DMS114 treated with DMSO at 0.1 percent for 48 hours (cell line): ENCODE measurements at regions not wholly inside any gene's neighbourhood (a gene's known extent, or its start where the extent isn't known, plus 50 kb on each side); places are given as distances from the start of the nearest gene placed in this dataset.
"Not testable (repeated sequence)": the region's sequence is repeated elsewhere in the genome, so short reads cannot be mapped to it uniquely, and the experiment has no call there.

ENCODE experiments used
- DNase-seq: peaks from one replicate; lab custom pipeline; 2025; ENCODE audit not compliant: unreplicated experiment; lab: John Stamatoyannopoulos, UW

DNA sequence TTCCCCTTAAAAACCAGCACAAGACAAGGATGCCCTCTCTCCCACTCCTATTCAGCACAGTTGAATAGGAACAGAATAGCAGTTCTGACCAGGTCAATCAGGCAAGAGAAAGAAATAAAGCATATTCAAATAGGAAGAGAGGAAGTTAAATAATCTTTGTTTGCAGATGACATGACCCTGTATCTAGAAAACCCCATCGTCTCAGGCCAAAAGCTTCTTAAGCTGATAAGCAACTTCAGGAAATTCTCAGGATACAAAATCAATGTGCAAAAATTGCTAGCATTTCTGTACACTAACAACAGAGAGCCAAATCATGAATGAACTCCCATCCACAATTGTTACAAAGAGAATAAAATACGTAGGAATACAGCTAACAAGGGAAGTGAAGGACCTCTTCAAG lies 394.1 kb upstream of the NFIA start:
- not testable (repeated sequence) for DNase-seq

DNA sequence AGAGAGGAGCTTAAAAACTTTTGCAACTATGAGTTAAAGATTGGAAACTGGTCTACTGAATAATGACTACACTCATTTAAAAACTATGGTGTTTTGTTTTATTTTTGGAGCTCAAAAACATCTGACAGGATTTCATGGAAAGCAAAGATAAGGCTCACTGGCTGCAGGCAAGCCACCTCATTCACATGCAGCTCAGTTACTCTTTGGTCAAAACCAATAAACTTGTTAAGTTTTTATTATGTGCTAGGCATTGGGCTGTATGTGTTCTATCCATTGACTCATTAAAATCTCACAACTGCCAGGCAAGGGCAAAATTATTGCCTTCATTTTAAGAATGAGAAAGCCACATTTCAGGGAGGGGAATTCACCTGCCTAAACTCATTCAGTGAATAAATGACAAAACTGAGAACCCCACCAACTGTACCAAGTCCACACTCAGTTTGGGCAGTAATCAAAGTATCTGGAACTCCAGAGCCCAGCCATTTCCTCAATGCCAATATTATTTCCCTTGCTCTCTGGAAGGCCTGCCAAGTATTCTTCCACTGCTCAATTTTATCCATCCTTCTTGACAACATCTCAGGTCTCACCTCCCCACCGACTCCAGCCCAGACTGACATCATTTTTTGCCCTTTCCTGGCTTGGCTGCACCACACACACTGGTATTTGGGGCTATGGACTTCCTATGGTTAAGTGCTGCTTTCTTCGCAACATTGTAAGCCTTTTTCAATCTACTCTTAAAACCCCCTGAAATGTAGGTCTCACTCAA lies 401.1 kb upstream of the NFIA start:
- DNase-seq = no peak

DNA sequence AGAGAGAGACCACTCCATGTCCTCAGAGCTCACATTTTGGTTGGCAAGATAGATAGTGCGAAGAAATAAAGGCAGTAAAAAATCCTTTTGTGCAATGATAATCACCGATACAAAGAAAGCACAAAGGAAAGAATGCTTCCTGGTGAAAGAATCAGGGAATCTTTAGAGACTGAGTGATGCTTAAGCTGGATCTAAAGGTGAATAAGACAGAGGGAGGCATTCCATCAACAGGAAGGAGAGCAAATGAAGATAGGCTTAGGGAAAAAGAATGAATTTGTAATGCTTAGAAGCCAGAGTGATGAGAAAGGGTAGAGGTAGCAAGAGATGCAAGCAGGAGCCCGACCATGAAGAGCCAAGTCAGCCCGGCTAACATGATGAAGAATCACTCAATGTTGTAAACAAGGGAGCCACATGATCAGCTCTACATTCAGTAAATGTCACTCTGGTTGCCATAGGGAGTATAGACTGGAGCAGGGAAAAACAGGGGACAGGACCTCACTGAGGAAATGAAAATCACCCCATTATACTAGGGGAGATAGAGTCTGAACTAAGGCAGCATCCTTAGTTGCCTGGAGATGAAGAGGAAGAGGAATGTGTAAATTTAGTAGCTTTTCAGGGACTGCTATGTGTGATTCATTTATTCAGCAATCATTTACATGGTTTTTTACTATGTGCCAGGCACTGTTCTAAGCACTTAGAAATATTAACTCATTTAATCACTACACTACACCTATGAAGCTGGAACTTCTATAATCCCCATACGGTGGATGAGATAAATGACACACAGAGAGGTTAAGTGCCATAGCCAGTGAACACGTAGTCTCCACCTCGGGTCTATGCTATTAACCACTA lies 402.6 kb upstream of the NFIA start:
- DNase-seq = no peak

DNA sequence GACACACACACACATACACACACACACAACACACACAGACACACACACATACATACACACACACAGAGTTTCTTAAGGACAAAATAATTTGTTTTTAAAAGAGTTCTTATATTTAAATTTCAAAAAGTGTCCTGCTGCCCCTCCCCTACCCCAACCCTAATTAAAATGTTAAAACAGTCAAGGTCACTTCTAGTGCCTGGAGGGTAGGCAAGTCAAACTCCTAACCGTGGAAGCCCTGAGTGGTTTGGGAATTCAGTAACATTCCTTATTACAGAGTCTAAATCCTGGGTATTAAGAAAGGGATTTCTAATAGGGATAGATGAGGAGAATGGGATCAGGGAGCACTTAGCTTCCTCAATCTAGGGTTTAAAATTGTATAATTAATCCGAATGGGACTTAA lies 403.6 kb upstream of the NFIA start:
- DNase-seq = no peak

DNA sequence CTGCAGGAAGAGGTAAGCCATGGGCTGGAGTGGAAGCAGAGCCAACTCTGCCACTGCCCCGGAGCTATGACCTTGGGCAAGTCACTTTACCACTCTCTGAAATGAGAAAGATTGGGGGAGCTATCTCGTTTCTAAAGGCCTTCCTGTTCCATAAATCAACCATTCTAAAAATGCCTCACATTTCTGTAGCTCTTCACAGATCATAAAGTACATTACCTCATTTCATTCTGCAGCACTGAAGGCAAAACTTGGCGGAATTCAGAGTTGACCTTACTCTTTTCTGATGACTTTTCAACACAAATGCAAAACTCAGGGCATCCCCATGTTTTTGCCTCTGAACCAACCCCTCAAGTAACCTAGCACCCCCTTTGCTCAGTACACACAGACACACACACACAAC lies 404.0 kb upstream of the NFIA start:
- DNase-seq = no peak

DNA sequence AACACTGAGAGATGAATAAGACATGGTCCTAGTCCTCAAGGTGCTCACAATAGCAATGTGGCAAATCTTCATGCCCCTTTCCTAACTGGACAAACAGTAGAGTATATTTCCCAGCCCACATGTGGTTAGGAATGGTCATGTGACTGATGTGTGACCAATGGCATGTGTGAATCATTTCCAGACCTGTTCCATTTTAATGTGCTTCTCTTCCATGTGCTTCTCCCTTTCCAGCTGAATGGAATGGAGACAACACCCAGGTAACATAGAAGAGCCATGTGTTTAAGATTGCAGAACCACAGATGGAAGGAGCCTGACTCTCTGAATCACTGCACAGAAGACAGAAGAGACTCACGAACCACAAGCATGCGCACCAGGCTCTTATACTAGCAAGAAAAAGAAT lies 409.9 kb upstream of the NFIA start:
- no peak for DNase-seq

DNA sequence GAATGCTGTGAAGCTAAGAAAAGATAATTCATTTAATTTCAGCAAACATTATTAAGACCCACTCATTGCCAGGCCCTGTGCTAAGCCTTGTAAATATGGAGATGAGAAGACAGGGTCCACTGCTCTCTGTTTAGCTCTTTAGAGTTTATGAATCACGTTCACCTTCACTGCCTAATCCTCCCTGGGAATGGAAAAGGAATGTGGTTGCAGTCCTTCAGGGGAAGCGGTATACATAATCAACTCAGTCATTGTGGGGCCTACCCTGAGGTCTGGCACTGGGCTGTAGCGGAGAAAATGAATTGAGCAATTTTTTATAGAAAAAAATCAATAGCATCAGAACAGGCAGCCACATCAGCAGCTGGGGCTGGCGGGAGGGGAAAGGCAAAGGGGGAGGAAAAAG lies 412.1 kb upstream of the NFIA start:
- DNase-seq = no peak

DNA sequence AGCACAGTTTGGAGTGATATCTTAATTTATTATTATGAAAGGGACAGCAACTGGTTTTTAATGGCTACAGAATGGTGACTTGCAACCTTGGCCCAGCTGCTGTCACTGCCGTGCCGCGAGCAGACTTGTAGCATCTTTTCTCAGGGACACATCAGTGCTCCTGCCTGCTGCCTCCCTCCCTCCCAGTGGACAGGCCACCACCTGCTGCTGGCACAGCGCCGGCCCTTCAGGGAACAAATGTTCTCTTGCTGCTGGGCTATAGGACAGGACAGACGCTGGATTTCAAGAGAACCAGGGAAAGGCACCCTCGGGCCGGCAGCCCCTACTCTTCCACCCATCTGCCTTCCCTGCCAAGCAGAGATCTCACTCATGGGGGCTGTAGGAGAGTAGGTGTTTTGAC lies 413.8 kb upstream of the NFIA start:
- DNase-seq = no peak

DNA sequence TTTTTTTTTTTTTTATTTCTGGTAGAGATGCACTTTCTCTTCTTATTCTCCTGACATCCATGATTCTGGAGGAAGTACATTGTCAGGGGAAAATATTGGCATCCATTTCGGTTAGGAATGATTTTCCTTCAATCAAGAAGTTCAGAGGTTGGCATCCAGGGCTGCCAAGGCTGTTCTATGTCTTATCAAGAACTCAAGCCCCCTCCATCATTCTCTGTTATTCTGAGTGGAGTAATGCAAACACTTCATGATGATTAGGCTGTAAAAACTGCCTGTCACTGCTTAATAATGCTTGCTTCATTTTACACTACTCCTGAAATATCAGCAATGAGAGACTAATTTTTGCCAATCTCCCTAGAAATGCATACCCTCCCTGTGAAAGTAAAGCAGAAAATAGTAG lies 417.1 kb upstream of the NFIA start:
- no peak for DNase-seq

DNA sequence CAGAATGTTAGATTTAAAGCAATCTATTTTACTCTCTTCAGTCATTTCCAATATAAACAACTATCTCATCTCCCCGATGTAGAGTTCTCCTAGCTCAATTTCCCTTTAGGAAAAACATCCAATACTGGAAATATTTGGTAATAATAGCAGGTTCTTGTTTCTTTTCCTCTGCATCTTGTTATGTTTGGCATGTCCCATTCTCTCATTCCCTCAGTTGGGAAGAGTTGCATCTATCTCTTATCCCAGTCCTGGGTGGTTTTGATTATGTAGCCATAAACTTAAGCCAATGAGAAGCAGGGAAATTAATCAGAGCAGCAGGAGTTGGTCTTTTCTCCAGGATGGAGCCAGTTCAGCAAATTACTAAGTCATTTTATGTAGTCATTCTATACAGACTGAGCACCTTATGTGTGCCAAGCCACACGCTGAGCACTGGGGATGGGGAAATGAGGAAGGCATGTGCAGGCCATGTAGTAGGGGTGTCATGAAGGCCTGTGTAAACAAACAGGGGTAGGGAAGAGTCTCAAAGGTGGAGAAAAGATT lies 418.2 kb upstream of the NFIA start:
- no peak for DNase-seq

DNA sequence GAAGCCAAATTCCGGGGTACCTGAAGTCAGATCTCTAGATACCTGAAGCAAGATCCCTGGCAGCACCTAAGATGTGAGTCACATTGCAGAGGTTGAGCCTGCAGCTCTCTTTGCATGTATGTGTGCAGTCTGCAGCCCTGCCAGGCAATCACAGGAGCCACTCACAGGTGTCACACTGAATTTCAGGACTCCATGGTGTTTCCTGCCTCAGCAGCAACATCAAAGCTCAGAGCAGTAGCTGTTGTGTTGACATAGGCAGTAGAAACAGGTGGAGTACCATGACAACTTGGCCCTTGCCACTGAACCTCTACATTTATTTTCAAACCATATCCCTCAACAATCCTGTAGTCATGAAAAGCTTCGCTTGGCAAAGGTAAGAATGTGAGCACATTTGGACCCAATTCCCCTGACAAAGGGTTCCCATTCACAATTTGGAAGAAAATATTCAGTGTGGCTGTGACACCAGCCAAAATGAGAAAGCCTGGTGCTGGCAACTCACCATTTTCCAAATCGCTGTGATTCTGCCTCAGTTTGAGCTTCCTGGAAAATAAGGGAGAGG lies 419.8 kb upstream of the NFIA start:
- DNase-seq = no peak

DNA sequence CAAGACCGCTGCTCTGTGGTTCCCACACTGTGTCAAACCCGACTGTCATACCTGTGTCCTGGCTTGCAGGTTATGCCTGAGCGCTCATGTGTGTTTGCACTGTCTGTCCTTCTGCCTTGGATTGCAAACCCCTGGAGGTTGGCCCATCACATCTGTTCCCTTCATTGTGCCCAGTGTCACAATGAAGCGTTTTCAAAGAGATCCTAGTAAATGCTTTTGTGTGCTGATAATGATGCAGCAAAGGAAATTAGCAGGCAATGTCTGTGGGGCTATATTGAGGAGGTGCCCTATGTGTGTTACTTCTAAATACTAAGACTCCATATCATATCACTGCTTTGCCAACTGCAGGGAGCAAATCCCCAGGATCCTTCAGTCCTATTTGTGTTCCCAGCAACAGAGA lies 424.4 kb upstream of the NFIA start:
- no peak for DNase-seq

DNA sequence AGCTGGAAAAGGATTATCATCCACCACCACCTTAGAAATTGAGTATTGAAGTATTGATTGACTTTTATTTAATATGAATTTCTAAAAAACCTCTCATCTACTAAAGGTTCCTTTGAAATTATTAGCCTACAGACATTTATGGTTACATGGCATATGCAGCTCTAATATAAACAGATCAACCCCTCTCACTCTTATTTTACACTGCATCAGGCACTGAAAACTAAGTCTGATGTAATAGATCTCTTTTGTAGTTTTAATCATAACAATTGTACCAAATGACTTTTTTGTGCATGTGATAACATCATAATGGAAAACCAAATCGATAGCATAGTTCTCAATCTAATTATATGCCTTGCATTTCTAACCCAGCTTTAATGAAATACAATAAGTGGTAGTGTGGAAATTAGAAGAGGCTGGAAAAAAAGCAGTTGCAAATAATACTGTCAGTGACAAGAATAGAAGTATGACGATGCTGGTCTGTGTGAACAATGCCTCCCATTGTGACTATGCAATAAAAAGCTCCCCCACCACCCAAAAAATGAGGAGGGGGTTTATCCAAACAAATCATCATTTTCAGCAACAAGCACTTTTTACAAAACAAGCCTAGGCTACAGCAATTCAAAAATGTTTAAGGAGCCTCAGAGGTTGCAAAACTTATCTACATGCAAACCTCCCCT lies 426.5 kb upstream of the NFIA start:
- DNase-seq = no peak

DNA sequence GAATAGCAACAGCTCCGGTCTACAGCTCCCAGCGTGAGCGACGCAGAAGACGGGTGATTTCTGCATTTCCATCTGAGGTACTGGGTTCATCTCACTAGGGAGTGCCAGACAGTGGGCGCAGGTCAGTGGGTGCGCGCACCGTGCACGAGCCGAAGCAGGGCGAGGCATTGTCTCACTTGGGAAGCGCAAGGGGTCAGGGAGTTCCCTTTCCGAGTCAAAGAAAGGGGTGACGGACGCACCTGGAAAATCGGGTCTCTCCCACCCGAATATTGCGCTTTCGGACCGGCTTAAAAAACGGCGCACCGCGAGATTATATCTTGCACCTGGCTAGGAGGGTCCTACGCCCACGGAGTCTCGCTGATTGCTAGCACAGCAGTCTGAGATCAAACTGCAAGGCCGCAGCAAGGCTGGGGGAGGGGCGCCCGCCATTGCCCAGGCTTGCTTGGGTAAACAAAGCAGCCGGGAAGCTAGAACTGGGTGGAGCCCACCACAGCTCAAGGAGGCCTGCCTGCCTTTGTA lies 442.3 kb upstream of the NFIA start:
- not testable (repeated sequence) for DNase-seq

DNA sequence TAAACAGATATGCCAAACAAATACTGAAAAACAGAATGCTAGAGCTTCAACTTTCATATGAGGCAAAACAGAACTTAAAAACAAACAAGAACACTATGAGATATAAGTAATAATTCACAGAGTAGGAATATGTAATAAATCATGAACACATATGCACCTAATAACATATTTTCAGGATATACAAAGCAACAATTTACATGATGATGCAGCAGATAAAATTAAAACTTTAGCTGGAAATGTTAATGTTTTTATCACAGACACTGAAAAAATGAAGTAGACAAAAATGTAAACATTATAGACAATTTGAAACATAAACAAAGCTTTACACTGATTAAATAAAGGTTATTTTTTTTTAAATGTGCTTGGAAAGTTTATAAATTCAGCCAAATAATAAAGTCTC lies 443.1 kb upstream of the NFIA start:
- no peak for DNase-seq

DNA sequence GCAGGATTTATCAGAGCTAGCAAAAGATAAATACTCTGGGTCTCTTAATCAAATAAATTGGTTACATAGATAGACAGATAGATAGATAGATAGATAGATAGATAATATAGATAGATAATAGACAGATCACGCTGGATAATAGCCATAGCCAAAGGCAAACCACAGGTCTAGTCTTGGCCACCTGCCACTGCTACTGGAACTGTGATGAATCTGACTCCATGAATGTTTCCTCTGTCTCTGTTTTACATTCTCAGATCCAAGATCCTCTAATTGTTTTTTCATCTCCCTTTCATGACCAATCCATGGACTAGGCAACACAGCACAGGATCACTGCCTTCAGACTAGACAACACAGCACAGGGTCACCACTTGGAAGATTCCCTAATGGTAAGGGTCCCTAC lies 444.7 kb upstream of the NFIA start:
- no peak for DNase-seq

DNA sequence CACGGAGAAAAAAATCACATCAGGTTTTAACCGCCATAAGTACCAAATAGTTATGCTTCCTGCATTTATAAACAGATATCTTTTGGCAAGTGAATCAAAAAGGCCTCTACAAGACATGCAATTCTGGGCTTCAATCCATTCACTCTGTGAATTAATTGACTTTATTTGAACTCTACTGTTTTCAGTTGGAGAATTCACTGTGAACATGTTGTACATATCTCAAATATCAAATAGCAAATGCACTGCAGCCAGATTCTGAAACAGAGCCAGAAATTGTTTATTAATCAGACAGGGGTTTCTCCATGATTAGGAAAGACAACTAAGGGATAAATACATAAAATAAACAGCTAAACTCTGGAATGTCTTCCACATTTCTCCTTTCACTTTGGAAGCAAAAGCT lies 445.4 kb upstream of the NFIA start:
- no peak for DNase-seq

DNA sequence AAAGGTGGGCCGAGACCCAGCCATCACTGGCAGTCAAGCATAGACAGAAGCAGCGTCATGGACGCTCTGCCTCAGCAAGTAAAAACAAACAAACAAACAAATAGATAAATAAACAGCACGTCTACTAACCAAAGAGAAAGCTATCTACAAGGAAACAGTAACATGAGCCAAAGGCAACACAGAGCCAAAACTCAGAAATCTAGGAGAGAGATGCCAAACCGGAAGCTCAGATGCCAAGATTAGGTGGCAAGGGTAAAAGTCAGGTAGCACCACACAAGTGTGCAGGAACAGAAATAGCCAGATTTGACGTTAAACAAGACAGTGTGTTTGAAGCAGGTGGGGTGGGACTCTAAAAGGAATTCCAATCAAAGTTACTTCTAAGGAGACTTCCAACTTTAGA lies 448.3 kb upstream of the NFIA start:
- no peak for DNase-seq

DNA sequence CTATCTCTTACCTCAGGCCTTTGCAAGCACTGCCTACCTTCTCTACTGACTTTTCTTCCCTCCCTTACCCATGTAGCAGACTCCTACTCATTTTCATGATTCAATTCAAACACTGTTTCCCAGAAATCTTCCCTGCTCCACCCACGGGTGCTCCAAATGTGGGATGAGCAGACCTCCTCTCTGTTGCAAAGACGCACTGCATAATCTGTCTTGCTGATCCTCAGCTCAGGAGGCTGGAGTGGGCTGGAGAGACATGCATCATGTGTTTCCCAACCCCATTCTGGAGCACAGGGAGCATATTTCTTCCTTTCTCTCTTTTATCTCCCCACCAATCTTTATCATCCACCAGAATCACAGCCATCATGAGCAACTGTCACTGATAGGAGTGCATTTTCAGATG lies 459.9 kb upstream of the NFIA start:
- no peak for DNase-seq

DNA sequence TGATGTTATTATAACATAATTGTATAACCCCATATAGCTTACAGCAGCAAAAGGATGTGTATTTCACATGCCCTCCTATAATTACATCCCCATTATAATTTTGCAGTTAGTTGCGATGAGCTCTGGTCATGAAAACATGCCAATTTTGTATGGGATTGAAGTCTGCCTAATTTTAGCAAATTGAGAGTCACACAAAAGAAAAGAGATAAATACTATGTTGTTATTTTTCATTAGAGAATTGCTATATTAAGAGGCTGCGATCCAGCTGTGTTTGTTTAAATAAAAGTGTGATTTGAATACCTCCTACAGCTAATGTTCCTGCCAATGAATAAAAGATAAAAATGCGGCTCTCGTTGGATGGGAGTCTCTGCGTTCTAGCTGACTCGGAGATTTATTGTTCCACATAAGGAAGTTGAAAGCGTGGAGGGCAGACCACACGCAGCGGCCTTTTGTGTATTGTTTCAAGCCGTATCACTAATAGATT lies 461.0 kb upstream of the NFIA start:
- no peak for DNase-seq

DNA sequence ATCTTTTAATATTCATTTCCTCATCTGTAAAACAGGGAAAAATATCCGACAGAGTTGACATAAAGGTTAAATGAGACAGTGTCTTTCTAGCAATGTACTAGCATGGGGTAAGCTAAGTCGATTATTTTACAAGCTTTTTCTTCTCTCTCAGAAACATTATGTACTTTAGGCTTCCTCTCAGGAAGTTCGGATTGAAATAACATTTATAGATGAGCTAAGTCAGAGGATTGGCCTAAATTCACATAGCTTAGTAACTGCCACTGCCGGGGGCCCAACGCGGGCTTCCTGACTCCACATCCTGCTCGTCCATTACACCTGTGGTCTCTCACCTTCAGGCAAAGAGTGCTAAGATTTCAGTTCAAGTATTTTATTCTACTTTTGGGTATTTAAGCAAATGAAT lies 462.3 kb upstream of the NFIA start:
- no peak for DNase-seq
